DMS114 treated with DMSO at 0.1 percent for 48 hours (cell line): ENCODE measurements at regions not wholly inside any gene's neighbourhood (a gene's known extent, or its start where the extent isn't known, plus 50 kb on each side); places are given as distances from the start of the nearest gene placed in this dataset.

Source experiments
- DNase-seq: peaks from one replicate; lab custom pipeline; 2025; ENCODE audit not compliant: unreplicated experiment; lab: John Stamatoyannopoulos, UW

- DNase-seq = no peak
These were observed 630.2 kb downstream of the ARAP2 start for GRCh38 chr4:35614120-35614519.

GRCh38 chr4:35639929-35640328 lies 604.4 kb downstream of the ARAP2 start:
- DNase-seq = no peak

GRCh38 chr4:35643661-35644060 lies 600.7 kb downstream of the ARAP2 start:
- DNase-seq = no peak

GRCh38 chr4:35644591-35644990 lies 599.7 kb downstream of the ARAP2 start:
- DNase-seq = no peak

- no peak for DNase-seq
These were observed 595.3 kb downstream of the ARAP2 start for GRCh38 chr4:35649011-35649410.

GRCh38 chr4:35649778-35650177 lies 594.5 kb downstream of the ARAP2 start:
- DNase-seq = no peak

GRCh38 chr4:35652197-35652596 lies 592.1 kb downstream of the ARAP2 start:
- DNase-seq = no peak

- DNase-seq = no peak
These were observed 590.9 kb downstream of the ARAP2 start for GRCh38 chr4:35653451-35653850.

GRCh38 chr4:35673137-35673536 lies 571.2 kb downstream of the ARAP2 start:
- DNase-seq = no peak

- no peak for DNase-seq
These were observed 559.6 kb downstream of the ARAP2 start for GRCh38 chr4:35684755-35685154.

GRCh38 chr4:35689870-35690269 lies 554.4 kb downstream of the ARAP2 start:
- DNase-seq = no peak

- no peak for DNase-seq
These were observed 554.0 kb downstream of the ARAP2 start for GRCh38 chr4:35690271-35690670.

- DNase-seq = no peak
These were observed 549.3 kb downstream of the ARAP2 start for GRCh38 chr4:35695003-35695402.

- no peak for DNase-seq
These were observed 548.9 kb downstream of the ARAP2 start for GRCh38 chr4:35695421-35695820.

GRCh38 chr4:35697210-35697736 lies 547.0 kb downstream of the ARAP2 start:
- DNase-seq = no peak

GRCh38 chr4:35700663-35701062 lies 543.7 kb downstream of the ARAP2 start:
- no peak for DNase-seq

- no peak for DNase-seq
These were observed 535.2 kb downstream of the ARAP2 start for GRCh38 chr4:35709080-35709479.

- DNase-seq = no peak
These were observed 534.0 kb downstream of the ARAP2 start for GRCh38 chr4:35710343-35710742.

- no peak for DNase-seq
These were observed 533.2 kb downstream of the ARAP2 start for GRCh38 chr4:35711127-35711526.

- DNase-seq = no peak
These were observed 520.3 kb downstream of the ARAP2 start for GRCh38 chr4:35723973-35724372.

GRCh38 chr4:35725131-35725530 lies 519.2 kb downstream of the ARAP2 start:
- no peak for DNase-seq

GRCh38 chr4:35730414-35730813 lies 513.9 kb downstream of the ARAP2 start:
- no peak for DNase-seq

- no peak for DNase-seq
These were observed 509.8 kb downstream of the ARAP2 start for GRCh38 chr4:35734381-35735098.
